GM13976 (cell line): ENCODE measurements at regions not wholly inside any gene's neighbourhood (a gene's known extent, or its start where the extent isn't known, plus 50 kb on each side); places are given as distances from the start of the nearest gene placed in this dataset.

Experiments used
- DNase-seq: peaks from one replicate; pipeline ENCODE4 v3.0.0; 2012; ENCODE audit warnings: low spot score
- CTCF ChIP-seq: IDR thresholded peaks from 2 replicates; pipeline ENCODE4 v1.5.1; 2012; ENCODE audit warnings: borderline replicate concordance, mild to moderate bottlenecking; ENCODE audit not compliant: insufficient read depth; ENCODE audit errors: extremely low read depth, missing control alignments, control extremely low read depth
- in situ Hi-C: fragments of 300-500 bp; cut with MboI; formaldehyde crosslinking; loops from one replicate; pipeline ENCODE4 v1.12.0; 2022; ENCODE audit warnings: low sequenced_read_pairs, mixed read lengths, inconsistent platforms; ENCODE audit not compliant: unreplicated experiment

- no peak for TF ChIP-seq CTCF
- in situ Hi-C loops: loop anchor here (25.0 kb wide), 1 partner anchor 811 kb away; no protein-coding TSS in a partner anchor
- peak; percentile 14 for DNase-seq
These were observed 87.4 kb downstream of the MDH1 start for GRCh38 chr2:63676135-63676534.

GRCh38 chr2:63678085-63678484, 89.3 kb downstream of the MDH1 start:
- in situ Hi-C loops: loop anchor here (25.0 kb wide), 1 partner anchor 809 kb away; no protein-coding TSS in a partner anchor
- no peak for TF ChIP-seq CTCF
- DNase-seq: no peak

- no peak for TF ChIP-seq CTCF
- no peak for DNase-seq
- in situ Hi-C loops: loop anchor here (25.0 kb wide), 1 partner anchor 809 kb away; no protein-coding TSS in a partner anchor
These were observed 89.8 kb downstream of the MDH1 start for GRCh38 chr2:63678551-63678950.

- no peak for DNase-seq
- TF ChIP-seq CTCF: no peak
- in situ Hi-C loops: loop anchor here (25.0 kb wide), 1 partner anchor 808 kb away; no protein-coding TSS in a partner anchor
These were observed 90.6 kb downstream of the MDH1 start for GRCh38 chr2:63679252-63679855.

GRCh38 chr2:63680455-63680854, 91.7 kb downstream of the MDH1 start:
- in situ Hi-C loops: loop anchor here (10.0 to 25.0 kb wide), 2 partner anchors 194 to 807 kb away; no protein-coding TSS in a partner anchor
- TF ChIP-seq CTCF: no peak
- no peak for DNase-seq

GRCh38 chr2:63681896-63682295, 93.1 kb downstream of the MDH1 start:
- no peak for TF ChIP-seq CTCF
- DNase-seq: no peak
- in situ Hi-C loops: loop anchor here (10.0 to 25.0 kb wide), 2 partner anchors 193 to 805 kb away; no protein-coding TSS in a partner anchor

- in situ Hi-C loops: loop anchor here (10.0 to 25.0 kb wide), 3 partner anchors 163 to 795 kb away; no protein-coding TSS in a partner anchor
- peak; percentile 50 for DNase-seq
- TF ChIP-seq CTCF: peak; percentile 9
These were observed 103.3 kb downstream of the MDH1 start for GRCh38 chr2:63692002-63692606.
